Nephron (organoid): ENCODE measurements at regions not wholly inside any gene's neighbourhood (a gene's known extent, or its start where the extent isn't known, plus 50 kb on each side); places are given as distances from the start of the nearest gene placed in this dataset.

ENCODE experiments used
- H3K27ac Mint-ChIP-seq, 3 experiments: 2 replicates each; pipeline ENCODE4 v1.8.0; 2020; ENCODE audit warnings: mixed read lengths in 3 of 3, mild to moderate bottlenecking in 2 of 3, moderate library complexity in 1 of 3
- H3K27me3 Mint-ChIP-seq: 2 replicates; pipeline ENCODE4 v1.8.0; 2021; ENCODE audit warnings: low read depth, mild to moderate bottlenecking, moderate library complexity, mixed read lengths
- H3K36me3 Mint-ChIP-seq: 2 replicates; pipeline ENCODE4 v1.8.0; 2020; ENCODE audit warnings: low read depth, mixed read lengths
- H3K4me1 Mint-ChIP-seq: 2 replicates; pipeline ENCODE4 v1.8.0; 2020; ENCODE audit warnings: mixed read lengths
- H3K4me3 Mint-ChIP-seq, 3 experiments: 2 replicates each; pipeline ENCODE4 v1.8.0; 2020; ENCODE audit warnings: mild to moderate bottlenecking in 3 of 3, mixed read lengths in 3 of 3, moderate library complexity in 2 of 3
- H3K9me3 Mint-ChIP-seq: 2 replicates; pipeline ENCODE4 v1.8.0; 2020; ENCODE audit warnings: mixed read lengths
- CTCF ChIP-seq, 3 experiments: fragments of 200-600 bp; sonication (generic); IDR thresholded peaks; one replicate each; pipeline ENCODE4 v1.5.0; 2021; ENCODE audit warnings: antibody characterized with exemption in 3 of 3; ENCODE audit not compliant: unreplicated experiment in 3 of 3

- no peak for TF ChIP-seq CTCF (IDR thresholded peaks at IDR 0.05; ENCODE audit: unreplicated experiment in 3 of 3)
- Mint-ChIP-seq H3K27me3 (peaks cover 5% of the 10 kb centered on the region), H3K36me3 (no peaks in the 10 kb centered on the region), H3K27ac (no peak overlapping the region), H3K9me3 (no peaks in the 10 kb centered on the region), H3K4me1 (peaks cover 20% of the 10 kb centered on the region), H3K4me3 (no peak overlapping the region)
These were observed 153.0 kb downstream of the UXS1 start for GRCh38 chr2:106041150-106041549.

- Mint-ChIP-seq H3K27me3 (peaks cover 5% of the 10 kb centered on the region), H3K4me1 (peaks cover 20% of the 10 kb centered on the region), H3K4me3 (no peak overlapping the region), H3K36me3 (no peaks in the 10 kb centered on the region), H3K27ac (no peak overlapping the region), H3K9me3 (no peaks in the 10 kb centered on the region)
- no peak for TF ChIP-seq CTCF (IDR thresholded peaks at IDR 0.05; ENCODE audit: unreplicated experiment in 3 of 3)
These were observed 154.3 kb downstream of the UXS1 start for GRCh38 chr2:106039634-106040315.

GRCh38 chr2:106038601-106039375, 155.3 kb downstream of the UXS1 start:
- Mint-ChIP-seq H3K36me3 (no peaks in the 10 kb centered on the region), H3K27ac (peak overlapping the region; percentile 5 to 16 (median 7)), H3K4me3 (no peak overlapping the region), H3K27me3 (peaks cover 5% of the 10 kb centered on the region), H3K4me1 (peaks cover 14% of the 10 kb centered on the region), H3K9me3 (no peaks in the 10 kb centered on the region)
- TF ChIP-seq CTCF (IDR thresholded peaks at IDR 0.05; ENCODE audit: unreplicated experiment in 3 of 3) = no peak

GRCh38 chr2:106037932-106038331, 156.2 kb downstream of the UXS1 start:
- TF ChIP-seq CTCF (IDR thresholded peaks at IDR 0.05; ENCODE audit: unreplicated experiment in 3 of 3) = no peak
- no peaks in the 10 kb centered on the region for H3K9me3 Mint-ChIP-seq
- H3K4me1 Mint-ChIP-seq = peaks cover 14% of the 10 kb centered on the region
- H3K36me3 Mint-ChIP-seq = no peaks in the 10 kb centered on the region
- peaks cover 5% of the 10 kb centered on the region for H3K27me3 Mint-ChIP-seq
- H3K4me3 Mint-ChIP-seq = no peak overlapping the region
- H3K27ac Mint-ChIP-seq = peak overlapping the region; percentile 5 to 16 (median 14)

- Mint-ChIP-seq H3K4me1 (peaks cover 14% of the 10 kb centered on the region), H3K27ac (no peak overlapping the region), H3K9me3 (no peaks in the 10 kb centered on the region), H3K36me3 (no peaks in the 10 kb centered on the region), H3K4me3 (no peak overlapping the region), H3K27me3 (peaks cover 5% of the 10 kb centered on the region)
- no peak for TF ChIP-seq CTCF (IDR thresholded peaks at IDR 0.05; ENCODE audit: unreplicated experiment in 3 of 3)
These were observed 156.8 kb downstream of the UXS1 start for GRCh38 chr2:106037262-106037661.
